Thymus (tissue), 11 donors: ENCODE measurements at regions not wholly inside any gene's neighbourhood (a gene's known extent, or its start where the extent isn't known, plus 50 kb on each side); places are given as distances from the start of the nearest gene placed in this dataset.

Experiments used
- DNase-seq, 9 donors: peaks; one replicate each; pipeline ENCODE4 v3.0.0-alpha.2; 2013; ENCODE audit warnings: low spot score in 9 of 9, low read depth in 6 of 9, missing footprints in 1 of 9
- H3K27ac ChIP-seq, 2 donors: one replicate each; pipeline ENCODE4 v1.5.1; 2013; ENCODE audit warnings: control low read depth in 1 of 2, low read depth in 1 of 2, low read length in 1 of 2, mild to moderate bottlenecking in 1 of 2, moderate library complexity in 1 of 2
- H3K27me3 ChIP-seq, 2 donors: one replicate each; pipeline ENCODE4 v1.5.1; 2013; ENCODE audit warnings: low read length in 1 of 2; ENCODE audit not compliant: control insufficient read depth in 2 of 2, insufficient read depth in 1 of 2
- H3K36me3 ChIP-seq, 2 donors: one replicate each; pipeline ENCODE4 v1.5.1; 2013; ENCODE audit warnings: low read length in 1 of 2, mild to moderate bottlenecking in 1 of 2, moderate library complexity in 1 of 2; ENCODE audit not compliant: control insufficient read depth in 2 of 2, insufficient read depth in 2 of 2
- H3K4me1 ChIP-seq, 2 donors: one replicate each; pipeline ENCODE4 v1.5.1; 2013; ENCODE audit warnings: low read length in 2 of 2; ENCODE audit not compliant: control insufficient read depth in 2 of 2, insufficient read depth in 2 of 2
- H3K4me3 ChIP-seq, 2 donors: one replicate each; pipeline ENCODE4 v1.5.1; 2013; ENCODE audit warnings: low read length in 2 of 2, control low read depth in 1 of 2, mild to moderate bottlenecking in 1 of 2
- H3K9me3 ChIP-seq, 2 donors: one replicate each; pipeline ENCODE4 v1.5.1; 2013; ENCODE audit warnings: low read length in 1 of 2, mild to moderate bottlenecking in 1 of 2; ENCODE audit not compliant: control insufficient read depth in 2 of 2, insufficient read depth in 1 of 2
- WGBS: extraction: QIAGEN DNeasy Blood & Tissue Kit; methylation state at CpG from one replicate; pipeline ENCODE4 v1.1.7; 2013; 5-methylcytosine and 5-hydroxymethylcytosine counted together
- donor health status: healthy.

DNA sequence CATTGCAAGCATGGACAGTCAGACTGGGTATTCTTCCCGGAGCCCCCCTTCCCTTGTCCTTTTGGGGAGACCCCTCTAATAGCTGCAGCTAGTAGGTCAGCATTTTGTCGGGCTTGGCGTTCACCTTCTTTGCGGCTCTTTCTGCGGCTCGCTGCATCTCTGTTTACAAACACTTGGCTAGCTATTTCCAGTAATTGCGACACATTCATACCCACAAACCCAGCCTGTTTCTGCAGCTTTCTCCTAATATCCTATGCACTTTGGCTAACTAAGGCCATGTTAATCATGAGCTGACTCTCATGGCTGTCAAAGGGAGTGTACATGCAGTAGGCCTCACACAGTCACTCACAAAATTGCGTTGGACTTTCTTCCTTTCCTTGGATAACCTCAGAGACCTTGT is 716.4 kb downstream of the AMY1C start:
- H3K4me1 ChIP-seq = no peaks in the 10 kb centered on the region
- no peaks in the 10 kb centered on the region for H3K27me3 ChIP-seq
- no peaks in the 10 kb centered on the region for H3K36me3 ChIP-seq
- WGBS = 97% methylated on average over 8 of the region's 8 CpGs
- peaks cover 0 to 40% of the 10 kb centered on the region in 2 donors for H3K9me3 ChIP-seq
- no peak for DNase-seq
- no peak overlapping the region for H3K4me3 ChIP-seq
- no peak overlapping the region for H3K27ac ChIP-seq

DNA sequence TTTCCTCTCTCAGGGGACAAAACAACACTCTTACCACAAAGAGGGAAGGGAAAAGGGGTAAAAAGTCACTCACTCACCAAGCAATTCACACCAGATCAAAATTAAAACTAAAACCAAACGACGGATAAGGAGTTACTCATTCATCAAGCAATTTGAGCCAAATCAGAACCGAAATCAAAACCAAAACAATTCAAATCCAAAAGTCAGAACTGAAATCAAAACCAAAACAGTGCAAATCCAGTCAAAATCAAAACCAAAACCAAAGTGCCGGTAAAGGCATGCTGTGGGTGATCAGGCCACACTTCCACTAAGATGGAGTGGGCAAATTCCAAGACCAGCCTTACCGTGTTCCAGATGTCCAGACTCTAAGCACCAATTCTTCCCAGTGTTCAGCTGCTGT is 717.9 kb downstream of the AMY1C start:
- Histone ChIP-seq H3K9me3 (peaks cover 0 to 40% of the 10 kb centered on the region in 2 donors), H3K36me3 (no peaks in the 10 kb centered on the region)

DNA sequence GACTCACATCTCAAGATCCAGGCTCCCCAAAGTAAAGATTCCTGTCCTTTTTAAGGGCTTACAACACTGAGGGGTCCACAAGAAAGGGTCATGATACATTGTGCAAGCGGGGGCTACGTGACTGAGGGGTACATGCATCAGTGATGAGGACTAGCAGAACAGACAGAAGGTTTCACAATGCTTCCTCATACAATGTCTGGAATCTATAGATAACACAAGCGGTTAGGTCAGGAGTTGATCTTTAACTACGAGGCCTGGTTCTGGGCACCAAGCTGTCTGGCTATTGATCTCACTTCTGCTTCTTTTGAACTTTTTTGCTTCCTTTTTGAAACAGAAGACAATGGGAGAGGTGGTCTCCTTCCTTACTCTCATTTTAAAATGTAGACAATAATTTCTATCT is 718.6 kb downstream of the AMY1C start:
- Histone ChIP-seq H3K36me3 (no peaks in the 10 kb centered on the region), H3K9me3 (peaks cover 0 to 34% of the 10 kb centered on the region in 2 donors), H3K4me1 (no peaks in the 10 kb centered on the region), H3K27ac (no peak overlapping the region), H3K4me3 (no peak overlapping the region), H3K27me3 (no peaks in the 10 kb centered on the region)
- no peak for DNase-seq
- WGBS = 86% methylated on average over 4 of the region's 4 CpGs

More for the DNA sequence above, 717.9 kb downstream of the AMY1C start:
- Histone ChIP-seq H3K4me1 (no peaks in the 10 kb centered on the region), H3K27me3 (no peaks in the 10 kb centered on the region), H3K27ac (no peak overlapping the region), H3K4me3 (no peak overlapping the region)
- WGBS = 77% methylated on average over 5 of the region's 5 CpGs
- DNase-seq = no peak

GRCh38 chr1:104476126-104476525 is 726.4 kb downstream of the AMY1C start:
- no peaks in the 10 kb centered on the region for H3K36me3 ChIP-seq
- DNase-seq = no peak
- no peaks in the 10 kb centered on the region for H3K4me1 ChIP-seq
- 84% methylated on average over 2 of the region's 2 CpGs for WGBS
- H3K27ac ChIP-seq = no peak overlapping the region
- H3K4me3 ChIP-seq = no peak overlapping the region
- no peaks in the 10 kb centered on the region for H3K9me3 ChIP-seq
- no peaks in the 10 kb centered on the region for H3K27me3 ChIP-seq

DNA sequence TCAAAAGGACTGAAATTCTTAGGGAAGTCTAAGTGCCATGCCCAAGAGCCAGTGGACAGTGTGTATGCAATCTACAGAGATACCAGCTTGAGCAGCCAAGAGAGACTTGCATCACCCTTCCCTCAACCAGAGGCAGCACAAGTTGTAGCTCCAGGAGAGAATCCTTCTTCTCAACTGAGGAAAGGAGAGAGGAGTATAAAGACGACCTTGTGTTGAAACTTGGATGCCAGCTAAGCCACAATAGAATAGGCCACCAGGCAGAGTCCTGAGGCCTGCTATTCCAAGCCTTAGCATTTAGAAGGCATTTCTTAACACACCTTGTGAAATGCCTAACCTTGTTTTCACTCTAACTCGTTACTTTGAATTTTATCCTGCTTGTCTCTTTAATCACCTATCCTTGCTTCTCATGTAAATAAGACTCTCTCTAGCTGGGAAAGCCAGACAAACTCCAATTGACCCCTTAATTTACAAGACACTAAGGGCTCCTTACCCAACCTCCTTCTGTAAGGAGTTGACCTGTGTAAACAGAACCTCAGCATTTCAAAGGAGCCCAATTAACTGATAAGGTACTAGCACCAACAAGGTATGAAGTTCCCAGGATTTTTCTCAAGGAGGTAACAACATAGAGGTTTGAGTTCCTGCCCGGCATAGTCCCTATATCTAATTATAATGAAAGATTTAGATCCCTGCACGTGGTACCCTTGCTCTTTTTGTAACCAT is 738.8 kb downstream of the AMY1C start:
- 80% methylated on average over 4 of the region's 4 CpGs for WGBS
- Histone ChIP-seq H3K27me3 (no peaks in the 10 kb centered on the region), H3K4me3 (no peak overlapping the region), H3K27ac (no peak overlapping the region), H3K4me1 (no peaks in the 10 kb centered on the region), H3K36me3 (no peaks in the 10 kb centered on the region), H3K9me3 (peaks cover 0 to 2% of the 10 kb centered on the region in 2 donors)
- DNase-seq = no peak

DNA sequence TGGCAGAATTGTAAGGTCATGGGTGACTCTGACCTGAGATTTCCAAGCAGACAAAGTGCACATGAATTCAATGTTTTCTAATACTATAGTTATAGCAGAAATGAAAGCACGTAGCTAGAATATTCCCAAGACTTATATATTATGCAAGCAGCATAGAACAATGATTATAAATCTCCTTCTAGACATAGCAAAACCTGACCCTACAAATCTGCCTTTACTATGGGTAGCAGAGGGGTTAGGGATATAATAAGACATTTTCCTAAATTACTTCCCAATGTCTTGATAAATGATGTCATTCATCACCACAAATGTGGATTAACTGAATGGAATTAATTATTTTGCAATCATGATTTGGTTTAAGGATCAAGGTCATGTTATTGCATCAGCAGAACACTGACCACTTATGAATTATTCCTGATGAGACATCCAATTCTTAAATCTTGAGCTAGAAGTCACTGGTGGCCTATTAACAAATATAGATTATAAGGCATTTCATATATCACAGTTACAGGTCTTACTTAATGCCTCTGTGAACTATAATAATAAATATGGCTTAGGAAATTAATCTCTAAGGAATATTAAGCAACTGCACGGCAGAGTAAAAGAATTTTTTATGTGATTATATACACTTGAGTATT is 776.6 kb downstream of the AMY1C start:
- WGBS = 87% methylated on average over 2 of the region's 2 CpGs
- no peak for DNase-seq

GRCh38 chr1:104531990-104532389 is 782.3 kb downstream of the AMY1C start:
- Histone ChIP-seq H3K9me3 (no peaks in the 10 kb centered on the region), H3K36me3 (no peaks in the 10 kb centered on the region), H3K4me1 (no peaks in the 10 kb centered on the region), H3K4me3 (no peak overlapping the region), H3K27ac (no peak overlapping the region), H3K27me3 (no peaks in the 10 kb centered on the region)
- no peak for DNase-seq
- 92% methylated on average over 2 of the region's 2 CpGs for WGBS

More for the DNA sequence above, 776.6 kb downstream of the AMY1C start:
- no peaks in the 10 kb centered on the region for H3K4me1 ChIP-seq
- H3K9me3 ChIP-seq = no peaks in the 10 kb centered on the region
- no peaks in the 10 kb centered on the region for H3K36me3 ChIP-seq
- no peaks in the 10 kb centered on the region for H3K27me3 ChIP-seq
- no peak overlapping the region for H3K4me3 ChIP-seq
- H3K27ac ChIP-seq = no peak overlapping the region

DNA sequence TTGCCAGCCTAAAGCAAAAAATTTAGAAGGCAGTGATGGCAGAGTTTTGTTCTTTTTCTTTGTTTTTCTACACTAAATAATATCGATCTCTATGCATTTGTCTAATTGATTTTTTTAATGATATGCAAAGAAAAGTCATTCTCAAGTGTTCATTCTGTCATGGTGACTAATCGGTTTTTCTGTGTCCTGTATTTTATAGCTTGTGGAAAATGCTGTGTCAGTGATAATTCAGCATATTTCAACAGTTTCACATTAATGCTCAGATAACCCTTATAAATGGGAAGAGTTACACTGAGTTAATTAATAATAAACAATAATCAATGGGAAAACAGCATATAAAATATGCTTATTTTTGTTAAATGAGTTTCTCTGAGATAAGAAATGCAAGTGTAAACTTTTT is 824.9 kb downstream of the AMY1C start:
- no peaks in the 10 kb centered on the region for H3K27me3 ChIP-seq
- no peaks in the 10 kb centered on the region for H3K36me3 ChIP-seq
- H3K4me1 ChIP-seq = no peaks in the 10 kb centered on the region
- 88% methylated on average over 2 of the region's 2 CpGs for WGBS
- H3K27ac ChIP-seq = no peak overlapping the region
- H3K9me3 ChIP-seq = no peaks in the 10 kb centered on the region
- no peak for DNase-seq
- H3K4me3 ChIP-seq = no peak overlapping the region

GRCh38 chr1:104592926-104593325 is 843.2 kb downstream of the AMY1C start:
- no peak overlapping the region for H3K4me3 ChIP-seq
- H3K27me3 ChIP-seq = no peaks in the 10 kb centered on the region
- H3K27ac ChIP-seq = no peak overlapping the region
- DNase-seq = no peak
- H3K4me1 ChIP-seq = no peaks in the 10 kb centered on the region
- WGBS = 73% methylated on average over 3 of the region's 3 CpGs
- no peaks in the 10 kb centered on the region for H3K36me3 ChIP-seq
- H3K9me3 ChIP-seq = no peaks in the 10 kb centered on the region
